IPS-11a (cell line): ENCODE measurements at regions not wholly inside any gene's neighbourhood (a gene's known extent, or its start where the extent isn't known, plus 50 kb on each side); places are given as distances from the start of the nearest gene placed in this dataset.

Experiments
- H3K4me3 ChIP-seq: one replicate; pipeline ENCODE4 v1.5.1; 2013; ENCODE audit warnings: low read depth, low read length, control low read depth

- H3K4me3 ChIP-seq: no peak overlapping the region
These were observed 990.1 kb upstream of the C9orf72 start for GRCh38 chr9:28563291-28563934.

GRCh38 chr9:28583832-28584231 lies 1010.6 kb upstream of the C9orf72 start:
- no peak overlapping the region for H3K4me3 ChIP-seq

GRCh38 chr9:28584542-28584941 lies 1011.3 kb upstream of the C9orf72 start:
- H3K4me3 ChIP-seq: no peak overlapping the region

GRCh38 chr9:28587052-28587451 lies 1013.8 kb upstream of the C9orf72 start:
- H3K4me3 ChIP-seq: no peak overlapping the region

GRCh38 chr9:28598408-28598807 lies 1025.1 kb upstream of the C9orf72 start:
- no peak overlapping the region for H3K4me3 ChIP-seq

GRCh38 chr9:28600226-28600625 lies 1026.9 kb upstream of the C9orf72 start:
- no peak overlapping the region for H3K4me3 ChIP-seq

- H3K4me3 ChIP-seq: no peak overlapping the region
These were observed 1034.6 kb upstream of the C9orf72 start for GRCh38 chr9:28607843-28608242.

- H3K4me3 ChIP-seq: no peak overlapping the region
These were observed 1037.1 kb upstream of the C9orf72 start for GRCh38 chr9:28610339-28610738.

- no peak overlapping the region for H3K4me3 ChIP-seq
These were observed 1043.0 kb upstream of the C9orf72 start for GRCh38 chr9:28616310-28616709.

- no peak overlapping the region for H3K4me3 ChIP-seq
These were observed 1046.7 kb upstream of the C9orf72 start for GRCh38 chr9:28620011-28620410.

- no peak overlapping the region for H3K4me3 ChIP-seq
These were observed 1047.4 kb upstream of the C9orf72 start for GRCh38 chr9:28620661-28621060.

GRCh38 chr9:28624771-28625170 lies 1051.5 kb upstream of the C9orf72 start:
- no peak overlapping the region for H3K4me3 ChIP-seq

- no peak overlapping the region for H3K4me3 ChIP-seq
These were observed 1054.8 kb upstream of the C9orf72 start for GRCh38 chr9:28628031-28628430.

- H3K4me3 ChIP-seq: no peak overlapping the region
These were observed 1075.4 kb upstream of the C9orf72 start for GRCh38 chr9:28648723-28649122.

GRCh38 chr9:28650327-28650726 lies 1077.0 kb upstream of the C9orf72 start:
- no peak overlapping the region for H3K4me3 ChIP-seq

GRCh38 chr9:28651050-28651722 lies 1077.9 kb upstream of the C9orf72 start:
- H3K4me3 ChIP-seq: no peak overlapping the region

- no peak overlapping the region for H3K4me3 ChIP-seq
These were observed 1079.9 kb upstream of the C9orf72 start for GRCh38 chr9:28653216-28653615.

GRCh38 chr9:28656727-28657126 lies 1083.4 kb upstream of the C9orf72 start:
- H3K4me3 ChIP-seq: no peak overlapping the region

- no peak overlapping the region for H3K4me3 ChIP-seq
These were observed 1088.6 kb upstream of the C9orf72 start for GRCh38 chr9:28661853-28662252.

- no peak overlapping the region for H3K4me3 ChIP-seq
These were observed 1089.4 kb upstream of the C9orf72 start for GRCh38 chr9:28662675-28663074.

GRCh38 chr9:28668158-28668557 lies 1094.9 kb upstream of the C9orf72 start:
- no peak overlapping the region for H3K4me3 ChIP-seq

- H3K4me3 ChIP-seq: no peak overlapping the region
These were observed 1097.7 kb upstream of the C9orf72 start for GRCh38 chr9:28671000-28671399.

GRCh38 chr9:28678097-28678496 lies 1104.8 kb upstream of the C9orf72 start:
- no peak overlapping the region for H3K4me3 ChIP-seq
